Ovary (tissue), 7 donors: ENCODE measurements at regions not wholly inside any gene's neighbourhood (a gene's known extent, or its start where the extent isn't known, plus 50 kb on each side); places are given as distances from the start of the nearest gene placed in this dataset.

Experiments used
- DNase-seq, 5 donors: peaks; one replicate each; pipeline ENCODE4 v3.0.0-alpha.2; 2019 to 2020
- H3K27ac ChIP-seq, 2 donors: fragments of 200-600 bp; one replicate each; pipeline versions ENCODE4 v1.5.1 to v1.8.0; 2019 to 2022
- H3K27me3 ChIP-seq: fragments of 200-600 bp; one replicate; pipeline ENCODE4 v1.8.0; 2022
- H3K36me3 ChIP-seq: fragments of 200-600 bp; sonication (generic); one replicate; pipeline ENCODE4 v1.5.1; 2019
- H3K4me1 ChIP-seq: one replicate; pipeline ENCODE4 v1.8.1; 2013; ENCODE audit warnings: mild to moderate bottlenecking, moderate library complexity; ENCODE audit not compliant: insufficient read depth
- H3K4me3 ChIP-seq: fragments of 200-600 bp; sonication (generic); one replicate; pipeline ENCODE4 v1.5.1; 2017
- H3K9me3 ChIP-seq, 2 donors: fragments of 200-600 bp in 1 of 2; sonication (generic) in 1 of 2; one replicate each; pipeline versions ENCODE4 v1.5.1 to v1.8.1; 2013 to 2019; ENCODE audit warnings: mild to moderate bottlenecking in 1 of 2, moderate library complexity in 1 of 2
- CTCF ChIP-seq, 3 donors: fragments of 450-650 bp in 2 of 3; fragments of 200-600 bp in 1 of 3; IDR thresholded peaks; one replicate each; pipeline versions ENCODE4 v1.5.1 to v1.8.0; 2016 to 2022; ENCODE audit warnings: antibody characterized with exemption in 3 of 3, mild to moderate bottlenecking in 1 of 3
- EP300 ChIP-seq: sonication (generic); formaldehyde crosslinking; IDR thresholded peaks from one replicate; pipeline ENCODE4 v1.6.1; 2017; ENCODE audit warnings: antibody characterized with exemption
- POLR2A ChIP-seq: fragments of 450-650 bp; IDR thresholded peaks from one replicate; pipeline ENCODE4 v1.6.1; 2017; ENCODE audit warnings: antibody characterized with exemption, mild to moderate bottlenecking, moderate library complexity
- WGBS, 3 donors: extraction: QIAGEN DNeasy Blood & Tissue Kit in 1 of 3; methylation state at CpG; one replicate each; pipeline versions ENCODE4 v1.1.5 to v1.1.7; 2013 to 2017; 5-methylcytosine and 5-hydroxymethylcytosine counted together
- intact Hi-C, 4 donors: fragments of 100-400 bp; cut with DNase I; formaldehyde crosslinking; loops; one replicate each; pipeline versions ENCODE4 v1.11.0 to v1.15.1; 2022 to 2023
- donor health status: DM: no; HTN: no; CAD: no; lungs with moderate emphysema.
- donor health status: DM: no; HTN: no; CAD: no.
- donor health status: Bipolar disorder and iron deficiency.
- donor health status: DM: no; HTN: no; CAD: no.
- donor health status: DM: yes; HTN: yes; CAD: no.

- Histone ChIP-seq H3K36me3 (no peaks in the 10 kb centered on the region), H3K27me3 (no peaks in the 10 kb centered on the region), H3K4me3 (no peak overlapping the region), H3K4me1 (peaks cover 1% of the 10 kb centered on the region), H3K27ac (no peak overlapping the region), H3K9me3 (no peaks in the 10 kb centered on the region)
- no peak for TF ChIP-seq EP300
- TF ChIP-seq POLR2A = no peak
- TF ChIP-seq CTCF (IDR thresholded peaks at IDR 0.05) = no peak
- 89 to 92% (median 91%) methylated on average over 9 of the region's 9 CpGs for WGBS, 3 donors
- DNase-seq = no peak
- intact Hi-C loops = no loop called here
These were observed 150.7 kb downstream of the SST start for GRCh38 chr3:187519428-187519890.

- intact Hi-C loops = no loop called here
- DNase-seq = no peak
- no peak overlapping the region for H3K4me3 ChIP-seq
- no peaks in the 10 kb centered on the region for H3K27me3 ChIP-seq
- no peaks in the 10 kb centered on the region for H3K36me3 ChIP-seq
- H3K27ac ChIP-seq = no peak overlapping the region
- peaks cover 1% of the 10 kb centered on the region for H3K4me1 ChIP-seq
- no peaks in the 10 kb centered on the region for H3K9me3 ChIP-seq
- 92 to 96% (median 93%) methylated on average over 3 of the region's 3 CpGs for WGBS, 3 donors
- no peak for TF ChIP-seq POLR2A
These were observed 150.4 kb downstream of the RTP4 start for GRCh38 chr3:187518616-187519015.

GRCh38 chr3:187518207-187518606 lies 150.0 kb downstream of the RTP4 start:
- intact Hi-C loops = no loop called here

GRCh38 chr3:187516446-187517185 lies 148.4 kb downstream of the RTP4 start:
- TF ChIP-seq EP300 (no peak), CTCF (IDR thresholded peaks at IDR 0.05) (no peak), POLR2A (no peak)
- Histone ChIP-seq H3K36me3 (no peaks in the 10 kb centered on the region), H3K27me3 (no peaks in the 10 kb centered on the region), H3K9me3 (peaks cover 0 to 7% of the 10 kb centered on the region in 2 donors), H3K27ac (no peak overlapping the region), H3K4me3 (no peak overlapping the region), H3K4me1 (peaks cover 1% of the 10 kb centered on the region)
- 56 to 68% (median 59%) methylated on average over 8 of the region's 8 CpGs for WGBS, 3 donors
- DNase-seq = no peak
- intact Hi-C loops = no loop called here

More at GRCh38 chr3:187518207-187518606, 150.0 kb downstream of the RTP4 start:
- Histone ChIP-seq H3K27me3 (no peaks in the 10 kb centered on the region), H3K9me3 (no peaks in the 10 kb centered on the region), H3K4me3 (no peak overlapping the region), H3K36me3 (no peaks in the 10 kb centered on the region), H3K27ac (no peak overlapping the region), H3K4me1 (peaks cover 1% of the 10 kb centered on the region)
- no peak for DNase-seq
- WGBS, 3 donors = 74 to 81% (median 80%) methylated on average over 2 of the region's 2 CpGs
- TF ChIP-seq EP300 (no peak), POLR2A (no peak), CTCF (IDR thresholded peaks at IDR 0.05) (no peak)

GRCh38 chr3:187507905-187508304 lies 139.7 kb downstream of the RTP4 start:
- Histone ChIP-seq H3K4me1 (no peaks in the 10 kb centered on the region), H3K27ac (no peak overlapping the region), H3K36me3 (no peaks in the 10 kb centered on the region), H3K4me3 (no peak overlapping the region), H3K9me3 (peaks cover 0 to 7% of the 10 kb centered on the region in 2 donors), H3K27me3 (no peaks in the 10 kb centered on the region)
- WGBS, 3 donors = 70 to 75% (median 73%) methylated on average over 5 of the region's 5 CpGs
- no peak for TF ChIP-seq EP300
- intact Hi-C loops = no loop called here
- no peak for DNase-seq
